ENCODE measurements at regions not wholly inside any gene's neighbourhood (a gene's known extent, or its start where the extent isn't known, plus 50 kb on each side); places are given as distances from the start of the nearest gene placed in this dataset.

DNA sequence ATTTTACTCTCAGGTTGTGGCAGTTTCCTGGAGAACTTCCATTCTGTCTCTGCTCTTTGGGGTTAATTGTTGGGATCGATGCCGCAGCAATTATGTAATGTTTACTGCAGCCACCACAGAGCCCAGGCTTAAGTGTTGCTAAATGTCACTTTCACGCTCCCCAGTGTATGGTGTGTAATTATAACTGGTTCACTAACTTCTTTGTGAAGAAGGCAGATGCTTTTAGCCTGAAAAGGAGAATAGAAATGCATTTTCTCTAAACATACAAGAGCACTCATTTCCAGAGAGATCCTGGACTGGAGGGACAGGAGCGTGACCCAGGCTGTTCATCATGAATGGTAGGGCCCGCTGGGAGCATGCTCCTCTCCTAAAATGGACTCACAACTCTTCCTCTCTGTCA lies 132.2 kb upstream of the PLET1 start:
- no peak overlapping the region for H3K4me3 Mint-ChIP-seq
- H3K9me3 Mint-ChIP-seq, result peaks cover 17% of the 10 kb centered on the region
- no peak for DNase-seq
- H3K36me3 Mint-ChIP-seq (ENCODE audit: low read depth), result peaks cover 7% of the 10 kb centered on the region
- H3K27ac Mint-ChIP-seq, result peak overlapping the region; percentile 19
- H3K4me1 Mint-ChIP-seq, result peaks cover 11% of the 10 kb centered on the region
- TF ChIP-seq CTCF (IDR thresholded peaks at IDR 0.05), result no peak
- peaks cover 17% of the 10 kb centered on the region for H3K27me3 Mint-ChIP-seq (ENCODE audit: low read depth, poor library complexity)

DNA sequence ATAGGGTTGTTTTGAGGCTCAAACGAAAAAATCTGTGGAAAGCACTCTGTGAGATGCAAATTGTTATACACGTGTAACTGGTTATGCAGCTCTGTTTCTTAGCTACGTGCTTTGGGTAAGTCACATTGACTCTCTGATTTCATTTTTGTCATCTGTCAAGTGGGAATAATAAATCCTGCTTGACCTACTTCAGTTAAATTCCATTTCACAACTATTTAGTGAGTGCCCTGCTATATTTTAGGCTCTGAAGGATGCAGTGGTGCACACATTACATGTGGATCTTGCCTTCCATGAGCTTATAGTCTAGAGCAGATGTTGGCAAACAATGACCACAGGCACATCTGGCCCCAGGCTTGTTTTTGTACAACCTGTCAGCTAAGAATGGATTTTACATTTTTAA lies 133.6 kb upstream of the PLET1 start:
- H3K9me3 Mint-ChIP-seq, result peaks cover 3% of the 10 kb centered on the region
- peaks cover 11% of the 10 kb centered on the region for H3K4me1 Mint-ChIP-seq
- no peak for TF ChIP-seq CTCF (IDR thresholded peaks at IDR 0.05)
- H3K36me3 Mint-ChIP-seq (ENCODE audit: low read depth), result no peaks in the 10 kb centered on the region
- no peak overlapping the region for H3K27ac Mint-ChIP-seq
- H3K27me3 Mint-ChIP-seq (ENCODE audit: low read depth, poor library complexity), result peaks cover 22% of the 10 kb centered on the region
- H3K4me3 Mint-ChIP-seq, result no peak overlapping the region
- no peak for DNase-seq

DNA sequence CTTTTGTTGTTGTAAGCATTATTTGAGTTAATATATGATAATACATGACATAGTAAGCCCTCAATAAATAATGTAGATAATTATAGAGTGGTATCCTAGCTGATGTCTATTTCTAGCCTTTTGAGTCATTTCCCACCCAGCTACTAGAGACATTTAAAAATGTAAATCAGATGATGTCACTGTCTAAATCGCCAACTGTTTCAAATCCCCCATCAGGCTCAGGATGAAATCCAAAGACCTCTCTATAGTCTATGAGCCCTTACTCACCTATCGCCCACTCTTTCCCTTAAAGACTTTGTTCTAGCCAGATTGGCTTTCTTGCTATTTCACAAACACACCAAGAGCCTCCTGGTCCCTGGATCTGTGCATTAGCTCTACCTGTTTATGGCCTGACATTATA lies 135.4 kb upstream of the PLET1 start:
- TF ChIP-seq CTCF (IDR thresholded peaks at IDR 0.05), result no peak
- H3K36me3 Mint-ChIP-seq (ENCODE audit: low read depth), result no peaks in the 10 kb centered on the region
- no peak overlapping the region for H3K4me3 Mint-ChIP-seq
- no peak for DNase-seq
- H3K4me1 Mint-ChIP-seq, result peaks cover 14% of the 10 kb centered on the region
- H3K27ac Mint-ChIP-seq, result no peak overlapping the region
- H3K9me3 Mint-ChIP-seq, result no peaks in the 10 kb centered on the region
- H3K27me3 Mint-ChIP-seq (ENCODE audit: low read depth, poor library complexity), result peaks cover 20% of the 10 kb centered on the region

DNA sequence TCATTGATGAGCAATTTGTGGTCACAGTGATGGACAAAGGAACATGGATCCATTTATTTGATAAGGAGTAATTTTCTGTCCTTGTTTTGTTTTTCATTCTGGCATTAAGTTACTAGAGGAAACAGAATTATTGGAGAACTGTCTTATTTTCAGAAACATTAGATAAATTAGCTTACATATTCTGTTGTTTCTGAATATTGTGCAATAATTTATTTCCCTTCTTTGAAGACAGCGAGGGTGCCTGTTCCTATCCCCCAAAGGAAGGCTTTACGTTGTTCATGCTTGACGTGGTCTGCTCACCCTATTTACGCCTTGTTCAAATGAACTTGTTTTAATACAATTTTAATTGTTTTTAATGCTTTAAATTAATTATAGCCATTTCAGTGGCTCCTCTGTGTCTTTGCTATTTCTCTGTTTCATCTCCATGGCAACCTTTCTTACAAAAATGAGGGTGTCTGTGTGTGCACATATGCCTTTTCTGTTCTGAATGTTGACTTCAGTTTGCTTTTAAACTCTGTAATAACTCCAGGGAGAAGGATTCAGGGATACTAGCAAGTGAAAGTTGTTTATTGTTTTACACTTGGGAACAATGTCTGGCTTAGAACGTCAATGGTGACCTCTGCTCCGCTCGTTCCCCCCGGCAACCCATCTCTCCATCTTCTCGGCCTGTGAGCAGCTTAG lies 138.3 kb upstream of the PLET1 start:
- Mint-ChIP-seq H3K27ac (no peak overlapping the region), H3K4me3 (no peak overlapping the region), H3K9me3 (no peaks in the 10 kb centered on the region), H3K36me3 (ENCODE audit: low read depth) (no peaks in the 10 kb centered on the region), H3K27me3 (ENCODE audit: low read depth, poor library complexity) (peaks cover 10% of the 10 kb centered on the region), H3K4me1 (peaks cover 5% of the 10 kb centered on the region)
- DNase-seq, result no peak
- no peak for TF ChIP-seq CTCF (IDR thresholded peaks at IDR 0.05)

GRCh38 chr11:112400476-112401014 lies 139.9 kb upstream of the PLET1 start:
- Mint-ChIP-seq H3K36me3 (ENCODE audit: low read depth) (no peaks in the 10 kb centered on the region), H3K27me3 (ENCODE audit: low read depth, poor library complexity) (peaks cover 7% of the 10 kb centered on the region), H3K4me1 (peaks cover 5% of the 10 kb centered on the region), H3K9me3 (no peaks in the 10 kb centered on the region), H3K4me3 (no peak overlapping the region), H3K27ac (no peak overlapping the region)
- TF ChIP-seq CTCF (IDR thresholded peaks at IDR 0.05), result no peak
- DNase-seq, result no peak

Measured in nephron progenitor cell (in vitro differentiated cells).